AG10803 (cell line): ENCODE measurements at regions not wholly inside any gene's neighbourhood (a gene's known extent, or its start where the extent isn't known, plus 50 kb on each side); places are given as distances from the start of the nearest gene placed in this dataset.

Source experiments
- DNase-seq: peaks from one replicate; pipeline ENCODE4 v3.0.0; 2010; ENCODE audit warnings: low read depth
- H3K4me3 ChIP-seq: 2 replicates; pipeline ENCODE4 v1.5.1; 2011; ENCODE audit warnings: mild to moderate bottlenecking, low read length, control low read depth
- TF ChIP-seq, protein P1 (sequence below): conservative IDR thresholded peaks from 2 replicates; pipeline ENCODE4 v1.5.1; 2011; ENCODE audit warnings: mild to moderate bottlenecking, low read length, control low read depth, inconsistent platforms

DNA sequence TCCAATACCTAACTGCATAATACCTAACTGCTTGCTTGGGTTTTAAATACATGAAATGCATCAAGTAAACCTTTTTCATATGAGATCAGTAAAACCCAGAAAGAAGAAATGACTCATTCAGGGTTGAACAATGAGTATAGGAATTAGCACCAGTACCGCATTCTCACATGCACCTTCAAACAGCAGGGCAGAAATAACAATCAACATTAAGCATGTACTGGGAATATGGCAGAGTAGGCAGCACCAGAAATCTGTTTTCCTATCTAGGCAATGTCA is 850.3 kb upstream of the SORCS1 start:
- DNase-seq: no peak

DNA sequence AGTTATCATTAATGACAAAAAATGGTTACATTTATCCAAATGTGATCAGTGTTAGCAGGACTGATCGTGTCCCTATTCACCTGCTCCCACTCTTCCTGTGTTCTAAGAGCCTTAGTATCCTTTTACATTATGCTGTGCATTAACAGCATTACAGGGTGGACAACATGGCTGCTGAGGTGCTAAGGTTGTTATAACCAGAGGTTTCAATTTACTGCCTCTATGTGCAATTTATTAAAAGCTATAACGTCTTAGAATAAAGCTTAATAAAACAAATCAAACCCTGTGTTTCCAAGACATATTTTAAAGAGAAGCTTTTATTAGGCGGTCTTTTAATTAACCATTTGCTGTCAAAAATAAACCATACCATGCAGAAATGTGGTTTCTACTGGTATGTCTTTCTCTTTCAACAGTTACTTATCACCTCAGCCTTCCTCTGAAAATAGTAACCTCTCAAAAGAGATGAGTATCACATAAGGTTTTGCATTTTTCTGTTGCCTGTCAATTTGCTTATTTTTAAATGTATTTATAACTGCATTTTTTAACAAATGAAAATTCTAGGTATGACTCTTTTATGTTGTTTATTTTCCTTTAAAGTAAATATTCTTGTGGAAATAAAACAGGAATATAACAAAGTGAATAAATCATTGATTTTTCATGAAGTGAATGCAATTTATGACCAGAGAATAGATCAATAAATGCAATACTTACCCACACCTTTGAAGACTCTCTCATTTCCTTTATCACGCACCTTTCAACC is 849.8 kb upstream of the SORCS1 start:
- H3K4me3 ChIP-seq: no peak overlapping the region
- TF ChIP-seq, protein P1, sequence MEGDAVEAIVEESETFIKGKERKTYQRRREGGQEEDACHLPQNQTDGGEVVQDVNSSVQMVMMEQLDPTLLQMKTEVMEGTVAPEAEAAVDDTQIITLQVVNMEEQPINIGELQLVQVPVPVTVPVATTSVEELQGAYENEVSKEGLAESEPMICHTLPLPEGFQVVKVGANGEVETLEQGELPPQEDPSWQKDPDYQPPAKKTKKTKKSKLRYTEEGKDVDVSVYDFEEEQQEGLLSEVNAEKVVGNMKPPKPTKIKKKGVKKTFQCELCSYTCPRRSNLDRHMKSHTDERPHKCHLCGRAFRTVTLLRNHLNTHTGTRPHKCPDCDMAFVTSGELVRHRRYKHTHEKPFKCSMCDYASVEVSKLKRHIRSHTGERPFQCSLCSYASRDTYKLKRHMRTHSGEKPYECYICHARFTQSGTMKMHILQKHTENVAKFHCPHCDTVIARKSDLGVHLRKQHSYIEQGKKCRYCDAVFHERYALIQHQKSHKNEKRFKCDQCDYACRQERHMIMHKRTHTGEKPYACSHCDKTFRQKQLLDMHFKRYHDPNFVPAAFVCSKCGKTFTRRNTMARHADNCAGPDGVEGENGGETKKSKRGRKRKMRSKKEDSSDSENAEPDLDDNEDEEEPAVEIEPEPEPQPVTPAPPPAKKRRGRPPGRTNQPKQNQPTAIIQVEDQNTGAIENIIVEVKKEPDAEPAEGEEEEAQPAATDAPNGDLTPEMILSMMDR: no peak
- no peak for DNase-seq

More for the DNA sequence above, 850.3 kb upstream of the SORCS1 start:
- TF ChIP-seq, protein P1: no peak
- no peak overlapping the region for H3K4me3 ChIP-seq

DNA sequence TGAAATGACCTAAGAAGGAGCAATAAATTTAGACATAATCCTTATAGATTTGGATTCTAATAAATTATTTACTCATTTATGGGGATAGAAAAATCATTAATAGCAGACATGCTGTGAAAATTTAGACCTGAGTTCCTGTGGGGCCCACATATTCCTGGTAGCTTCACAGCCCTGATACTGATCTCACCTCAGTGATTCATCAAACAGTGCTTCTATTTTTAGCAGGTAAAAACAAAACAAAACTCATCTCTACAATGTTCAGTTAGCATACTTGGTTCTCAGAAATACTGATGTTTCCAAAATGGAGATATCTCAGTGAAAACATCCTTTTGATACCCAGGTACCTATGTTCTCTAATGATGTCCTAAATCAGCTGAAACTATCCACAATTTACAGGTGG is 841.1 kb upstream of the SORCS1 start:
- no peak overlapping the region for H3K4me3 ChIP-seq
- TF ChIP-seq, protein P1: no peak
- no peak for DNase-seq

DNA sequence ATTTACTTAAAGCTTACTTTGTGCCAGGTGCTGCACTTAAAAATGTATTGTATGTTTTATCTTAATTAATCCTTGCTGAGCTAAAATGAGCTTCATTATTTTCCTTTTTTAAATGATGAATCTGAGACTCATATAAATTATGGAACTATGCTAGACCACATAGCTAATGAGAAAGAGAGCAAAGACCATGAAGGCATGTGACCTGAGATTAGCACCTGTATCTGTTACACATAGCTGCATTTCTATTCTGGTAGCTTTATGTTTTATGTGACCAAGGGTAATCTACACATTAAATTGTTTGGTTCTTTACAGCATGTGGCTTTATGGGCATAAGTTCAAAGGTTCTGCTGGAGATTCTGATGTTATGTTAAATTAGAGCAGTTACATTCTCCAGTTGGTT is 839.1 kb upstream of the SORCS1 start:
- no peak overlapping the region for H3K4me3 ChIP-seq
- no peak for DNase-seq
- TF ChIP-seq, protein P1: no peak

DNA sequence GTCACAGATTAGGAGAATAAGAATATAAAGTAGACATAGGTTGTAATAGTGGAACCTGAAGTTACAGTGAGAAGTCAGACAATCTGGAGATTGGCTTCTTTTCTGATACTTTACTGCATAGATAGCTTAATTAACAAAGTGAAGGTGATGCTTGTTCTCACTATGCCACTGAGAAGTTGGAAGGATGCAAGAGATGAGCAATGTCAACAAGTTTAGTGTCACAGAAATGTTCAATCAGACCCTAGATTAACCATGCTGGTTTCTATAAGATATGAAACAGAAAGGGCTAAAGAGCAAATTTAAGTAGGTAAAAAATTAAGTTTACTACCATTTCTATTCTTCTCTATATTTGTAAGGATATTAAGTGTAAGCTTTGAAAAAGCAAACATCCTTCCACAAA is 838.6 kb upstream of the SORCS1 start:
- no peak overlapping the region for H3K4me3 ChIP-seq
- DNase-seq: no peak
- TF ChIP-seq, protein P1: no peak

DNA sequence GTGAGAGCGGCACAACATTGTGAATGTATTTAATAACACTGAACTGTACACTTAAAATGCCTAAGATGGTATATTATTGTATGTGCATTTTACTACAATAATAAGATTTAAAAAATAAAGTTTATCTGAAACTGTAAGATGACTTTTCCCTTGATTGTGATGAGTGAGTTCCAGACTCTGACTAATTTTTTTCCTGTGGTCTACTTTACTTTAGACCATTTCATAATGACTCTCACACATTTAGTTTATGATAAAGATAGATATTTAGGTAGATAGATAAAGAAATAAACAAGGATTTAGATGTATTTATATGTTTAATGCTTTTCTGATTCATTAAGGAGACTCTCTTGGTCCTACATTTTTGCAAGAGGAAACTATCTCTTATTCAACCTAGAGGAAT is 835.9 kb upstream of the SORCS1 start:
- DNase-seq: no peak
- H3K4me3 ChIP-seq: no peak overlapping the region
- TF ChIP-seq, protein P1: no peak

DNA sequence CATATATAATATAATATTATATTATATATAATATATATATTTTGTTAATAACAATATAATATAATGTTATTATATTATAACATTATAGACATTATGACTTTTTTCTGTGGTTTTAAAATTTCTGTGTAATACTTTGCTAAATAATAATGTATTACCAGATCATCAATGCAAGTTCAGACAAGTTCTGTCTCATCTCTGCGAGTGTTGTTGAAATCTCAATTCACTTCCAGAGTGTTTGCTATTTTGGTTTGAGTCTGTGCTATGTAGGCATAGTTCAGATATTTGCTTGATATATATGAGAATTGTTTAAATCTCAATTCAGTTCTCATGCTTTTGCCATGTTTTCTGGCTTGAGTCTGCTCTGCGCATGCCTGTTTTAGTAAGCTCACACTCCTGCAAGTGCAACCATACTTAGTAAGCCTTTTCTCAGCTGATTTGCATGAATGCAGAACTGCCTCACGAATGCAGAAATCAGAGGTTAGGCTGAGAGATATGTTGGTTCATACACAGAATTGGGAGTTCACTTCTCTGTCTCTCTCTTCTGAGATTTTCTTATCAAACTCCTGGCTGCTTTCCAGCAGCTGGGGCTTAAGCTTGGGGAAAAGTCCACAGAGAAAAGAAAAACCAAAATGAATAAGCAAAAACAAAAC is 830.2 kb upstream of the SORCS1 start:
- H3K4me3 ChIP-seq: no peak overlapping the region
- TF ChIP-seq, protein P1: no peak
- DNase-seq: no peak
